Mesothelial cell of epicardium (in vitro differentiated cells): ENCODE measurements at regions not wholly inside any gene's neighbourhood (a gene's known extent, or its start where the extent isn't known, plus 50 kb on each side); places are given as distances from the start of the nearest gene placed in this dataset.
"Not testable (repeated sequence)": the region's sequence is repeated elsewhere in the genome, so short reads cannot be mapped to it uniquely, and the experiment has no call there.

ENCODE experiments used
- DNase-seq, 2 experiments: peaks; one replicate each; pipeline ENCODE4 v3.0.0; 2021; ENCODE audit warnings: low spot score in 2 of 2; ENCODE audit not compliant: unreplicated experiment in 2 of 2
- H3K27ac Mint-ChIP-seq: 2 replicates; pipeline ENCODE4 v1.8.0; 2021; ENCODE audit warnings: mixed read lengths
- H3K27me3 Mint-ChIP-seq: 2 replicates; pipeline ENCODE4 v1.8.0; 2021; ENCODE audit warnings: low read depth, mixed read lengths
- H3K36me3 Mint-ChIP-seq: 2 replicates; pipeline ENCODE4 v1.8.0; 2021; ENCODE audit warnings: mixed read lengths
- H3K4me1 Mint-ChIP-seq: 2 replicates; pipeline ENCODE4 v1.8.0; 2021; ENCODE audit warnings: mixed read lengths
- H3K4me3 Mint-ChIP-seq: 2 replicates; pipeline ENCODE4 v1.8.0; 2021; ENCODE audit warnings: mild to moderate bottlenecking, moderate library complexity, mixed read lengths
- H3K9me3 Mint-ChIP-seq: 2 replicates; pipeline ENCODE4 v1.8.0; 2021; ENCODE audit warnings: mixed read lengths
- CTCF ChIP-seq: fragments of 200-600 bp; sonication (generic); IDR thresholded peaks from one replicate; pipeline ENCODE4 v1.5.0; 2021; ENCODE audit warnings: antibody characterized with exemption; ENCODE audit not compliant: unreplicated experiment

GRCh38 chr14:39500253-39500652 is 68.0 kb upstream of the FBXO33 start:
- TF ChIP-seq CTCF, result no peak
- no peak overlapping the region for H3K27ac Mint-ChIP-seq
- peaks cover 18% of the 10 kb centered on the region for H3K36me3 Mint-ChIP-seq
- H3K4me3 Mint-ChIP-seq, result no peak overlapping the region
- H3K4me1 Mint-ChIP-seq, result no peaks in the 10 kb centered on the region
- DNase-seq, result no peak
- peaks cover 31% of the 10 kb centered on the region for H3K9me3 Mint-ChIP-seq
- no peaks in the 10 kb centered on the region for H3K27me3 Mint-ChIP-seq

- no peaks in the 10 kb centered on the region for H3K27me3 Mint-ChIP-seq
These were observed 67.3 kb upstream of the FBXO33 start for GRCh38 chr14:39499514-39499913.

GRCh38 chr14:39497677-39498076 is 65.4 kb upstream of the FBXO33 start:
- not testable (repeated sequence) for DNase-seq, H3K27me3 Mint-ChIP-seq, H3K4me3 Mint-ChIP-seq, H3K27ac Mint-ChIP-seq, H3K4me1 Mint-ChIP-seq
- Mint-ChIP-seq H3K36me3 (peaks cover 22% of the 10 kb centered on the region), H3K9me3 (peaks cover 36% of the 10 kb centered on the region)

More at GRCh38 chr14:39499514-39499913, 67.3 kb upstream of the FBXO33 start:
- DNase-seq, result no peak
- H3K9me3 Mint-ChIP-seq, result peaks cover 36% of the 10 kb centered on the region
- H3K4me3 Mint-ChIP-seq, result no peak overlapping the region
- no peak overlapping the region for H3K27ac Mint-ChIP-seq
- H3K4me1 Mint-ChIP-seq, result no peaks in the 10 kb centered on the region
- peaks cover 22% of the 10 kb centered on the region for H3K36me3 Mint-ChIP-seq
- TF ChIP-seq CTCF, result no peak

GRCh38 chr14:39492267-39492666 is 60.0 kb upstream of the FBXO33 start:
- DNase-seq, result no peak
- Mint-ChIP-seq H3K4me1 (peaks cover 13% of the 10 kb centered on the region), H3K4me3 (no peak overlapping the region), H3K27me3 (peaks cover 2% of the 10 kb centered on the region), H3K27ac (peak overlapping the region; percentile 52), H3K36me3 (peaks cover 16% of the 10 kb centered on the region), H3K9me3 (peaks cover 18% of the 10 kb centered on the region)
- TF ChIP-seq CTCF, result no peak

- Mint-ChIP-seq H3K4me3 (peak overlapping the region; percentile 13), H3K36me3 (peaks cover 13% of the 10 kb centered on the region), H3K27me3 (peaks cover 2% of the 10 kb centered on the region), H3K27ac (peak overlapping the region; percentile 63), H3K4me1 (peaks cover 13% of the 10 kb centered on the region), H3K9me3 (peaks cover 14% of the 10 kb centered on the region)
- DNase-seq, result no peak
- peak; percentile 90 for TF ChIP-seq CTCF
These were observed 58.9 kb upstream of the FBXO33 start for GRCh38 chr14:39491134-39491571.

- Mint-ChIP-seq H3K4me1 (peaks cover 13% of the 10 kb centered on the region), H3K36me3 (no peaks in the 10 kb centered on the region), H3K9me3 (no peaks in the 10 kb centered on the region), H3K4me3 (no peak overlapping the region), H3K27ac (no peak overlapping the region), H3K27me3 (peaks cover 2% of the 10 kb centered on the region)
- no peak for DNase-seq
- TF ChIP-seq CTCF, result no peak
These were observed 56.4 kb upstream of the FBXO33 start for GRCh38 chr14:39488600-39488999.
